Upper lobe of right lung (tissue), 1 donor: ENCODE measurements at regions not wholly inside any gene's neighbourhood (a gene's known extent, or its start where the extent isn't known, plus 50 kb on each side); places are given as distances from the start of the nearest gene placed in this dataset.

ENCODE experiments used
- ATAC-seq: fragments of 200-7000 bp; cut with Tn5 transposase; one replicate; pipeline ENCODE4 v1.9.1; 2020; ENCODE audit warnings: mild to moderate bottlenecking, moderate library complexity
- DNase-seq: peaks from one replicate; pipeline ENCODE4 v3.0.0-alpha.2; 2020
- H3K27ac ChIP-seq: fragments of 200-600 bp; one replicate; pipeline ENCODE4 v1.8.0; 2022
- H3K27me3 ChIP-seq: fragments of 200-600 bp; one replicate; pipeline ENCODE4 v1.8.0; 2022; ENCODE audit warnings: mild to moderate bottlenecking
- H3K36me3 ChIP-seq: fragments of 200-600 bp; one replicate; pipeline ENCODE4 v1.8.0; 2022
- H3K4me1 ChIP-seq: fragments of 200-600 bp; one replicate; pipeline ENCODE4 v1.8.0; 2022
- H3K4me3 ChIP-seq: fragments of 200-600 bp; one replicate; pipeline ENCODE4 v1.8.0; 2022; ENCODE audit warnings: mild to moderate bottlenecking
- H3K9me3 ChIP-seq: fragments of 200-600 bp; one replicate; pipeline ENCODE4 v1.8.0; 2022
- intact Hi-C: fragments of 100-400 bp; cut with DNase I; formaldehyde crosslinking; loops from one replicate; pipeline ENCODE4 v1.11.0; 2022
- TF ChIP-seq, protein P1 (sequence below): fragments of 200-600 bp; IDR thresholded peaks from one replicate; pipeline ENCODE4 v1.8.0; 2022; ENCODE audit warnings: antibody characterized with exemption
- donor health status: DM: no; HTN: yes; CAD: no; lungs with severe emphysema.

DNA sequence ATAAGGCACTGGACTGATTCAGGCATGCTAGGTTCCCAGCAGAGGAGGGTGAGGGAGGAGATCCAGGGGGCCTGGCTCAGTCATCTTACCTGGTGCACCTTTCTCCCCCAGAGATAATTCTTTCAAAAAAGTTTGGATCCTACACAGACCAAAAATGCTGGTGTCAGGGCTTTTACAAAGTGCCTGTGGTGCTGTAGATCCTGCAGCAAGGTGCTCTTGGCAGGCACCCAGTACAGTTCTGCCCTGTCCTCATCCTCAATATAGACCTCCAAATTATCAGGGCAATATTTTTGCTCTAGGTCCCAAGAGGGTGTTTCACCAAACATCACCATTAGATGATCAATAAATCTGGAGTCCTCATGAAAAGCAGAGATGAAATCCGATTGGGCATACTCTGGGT is 78.5 kb upstream of the IGFBP3 start:
- ATAC-seq (no peak), DNase-seq (no peak)
- Histone ChIP-seq H3K36me3 (no peaks in the 10 kb centered on the region), H3K9me3 (no peaks in the 10 kb centered on the region), H3K27me3 (no peaks in the 10 kb centered on the region), H3K27ac (no peak overlapping the region), H3K4me3 (no peak overlapping the region), H3K4me1 (no peaks in the 10 kb centered on the region)
- TF ChIP-seq, protein P1, sequence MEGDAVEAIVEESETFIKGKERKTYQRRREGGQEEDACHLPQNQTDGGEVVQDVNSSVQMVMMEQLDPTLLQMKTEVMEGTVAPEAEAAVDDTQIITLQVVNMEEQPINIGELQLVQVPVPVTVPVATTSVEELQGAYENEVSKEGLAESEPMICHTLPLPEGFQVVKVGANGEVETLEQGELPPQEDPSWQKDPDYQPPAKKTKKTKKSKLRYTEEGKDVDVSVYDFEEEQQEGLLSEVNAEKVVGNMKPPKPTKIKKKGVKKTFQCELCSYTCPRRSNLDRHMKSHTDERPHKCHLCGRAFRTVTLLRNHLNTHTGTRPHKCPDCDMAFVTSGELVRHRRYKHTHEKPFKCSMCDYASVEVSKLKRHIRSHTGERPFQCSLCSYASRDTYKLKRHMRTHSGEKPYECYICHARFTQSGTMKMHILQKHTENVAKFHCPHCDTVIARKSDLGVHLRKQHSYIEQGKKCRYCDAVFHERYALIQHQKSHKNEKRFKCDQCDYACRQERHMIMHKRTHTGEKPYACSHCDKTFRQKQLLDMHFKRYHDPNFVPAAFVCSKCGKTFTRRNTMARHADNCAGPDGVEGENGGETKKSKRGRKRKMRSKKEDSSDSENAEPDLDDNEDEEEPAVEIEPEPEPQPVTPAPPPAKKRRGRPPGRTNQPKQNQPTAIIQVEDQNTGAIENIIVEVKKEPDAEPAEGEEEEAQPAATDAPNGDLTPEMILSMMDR = no peak
- intact Hi-C loops = no loop called here

GRCh38 chr7:45998506-45998905 is 77.4 kb upstream of the IGFBP3 start:
- TF ChIP-seq, protein P1 = no peak
- Histone ChIP-seq H3K4me1 (no peaks in the 10 kb centered on the region), H3K27ac (no peak overlapping the region), H3K27me3 (no peaks in the 10 kb centered on the region), H3K36me3 (no peaks in the 10 kb centered on the region), H3K9me3 (no peaks in the 10 kb centered on the region), H3K4me3 (no peak overlapping the region)
- DNase-seq (no peak), ATAC-seq (no peak)
- intact Hi-C loops = no loop called here

- TF ChIP-seq, protein P1 = no peak
- no peak for DNase-seq
- no peaks in the 10 kb centered on the region for H3K4me1 ChIP-seq
- H3K36me3 ChIP-seq = no peaks in the 10 kb centered on the region
- no peak overlapping the region for H3K27ac ChIP-seq
- H3K4me3 ChIP-seq = no peak overlapping the region
- intact Hi-C loops = no loop called here
- ATAC-seq = no peak
- no peaks in the 10 kb centered on the region for H3K9me3 ChIP-seq
- H3K27me3 ChIP-seq = no peaks in the 10 kb centered on the region
Measured at GRCh38 chr7:45993621-45994020, 72.5 kb upstream of the IGFBP3 start.

- H3K4me3 ChIP-seq = no peak overlapping the region
- H3K27ac ChIP-seq = no peak overlapping the region
- no peaks in the 10 kb centered on the region for H3K4me1 ChIP-seq
- H3K27me3 ChIP-seq = no peaks in the 10 kb centered on the region
- H3K9me3 ChIP-seq = no peaks in the 10 kb centered on the region
- DNase-seq = no peak
- intact Hi-C loops = no loop called here
- ATAC-seq = no peak
- no peaks in the 10 kb centered on the region for H3K36me3 ChIP-seq
- TF ChIP-seq, protein P1 = no peak
Measured at GRCh38 chr7:45992826-45993225, 71.8 kb upstream of the IGFBP3 start.

DNA sequence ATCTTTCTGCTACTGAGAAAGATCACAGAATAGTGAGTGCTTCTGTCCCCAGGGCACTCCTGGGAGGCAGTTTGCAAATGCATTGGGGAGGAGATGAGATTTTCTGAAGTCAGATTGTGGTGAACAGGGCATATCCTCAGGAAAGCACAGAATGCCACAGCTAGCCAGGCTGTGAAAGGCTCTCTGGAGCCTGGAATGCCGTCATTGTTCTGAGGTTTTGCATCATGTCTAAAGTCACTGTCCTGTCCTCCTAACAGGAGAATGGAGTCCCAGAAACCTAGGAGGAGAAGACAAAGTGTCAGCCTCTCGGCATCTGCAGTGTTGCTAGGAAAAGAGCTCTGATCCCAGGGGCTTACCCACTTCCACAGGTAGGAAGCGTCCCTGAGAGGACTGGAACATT is 69.2 kb upstream of the IGFBP3 start:
- intact Hi-C loops = no loop called here
- Histone ChIP-seq H3K27me3 (no peaks in the 10 kb centered on the region), H3K36me3 (no peaks in the 10 kb centered on the region), H3K9me3 (no peaks in the 10 kb centered on the region), H3K4me1 (no peaks in the 10 kb centered on the region), H3K27ac (no peak overlapping the region), H3K4me3 (no peak overlapping the region)
- TF ChIP-seq, protein P1 = no peak
- DNase-seq (no peak), ATAC-seq (no peak)

GRCh38 chr7:45988405-45989057 is 67.5 kb upstream of the IGFBP3 start:
- Histone ChIP-seq H3K9me3 (no peaks in the 10 kb centered on the region), H3K4me3 (no peak overlapping the region), H3K27me3 (no peaks in the 10 kb centered on the region), H3K4me1 (no peaks in the 10 kb centered on the region), H3K36me3 (no peaks in the 10 kb centered on the region), H3K27ac (no peak overlapping the region)
- ATAC-seq = no peak
- DNase-seq = no peak
- intact Hi-C loops = no loop called here
- TF ChIP-seq, protein P1 = no peak
